ENCODE measurements at regions not wholly inside any gene's neighbourhood (a gene's known extent, or its start where the extent isn't known, plus 50 kb on each side); places are given as distances from the start of the nearest gene placed in this dataset.

- TF ChIP-seq SP1 (IDR thresholded peaks at IDR 0.05; ENCODE audit: low read depth) = no peak
- TF ChIP-seq, protein P1, sequence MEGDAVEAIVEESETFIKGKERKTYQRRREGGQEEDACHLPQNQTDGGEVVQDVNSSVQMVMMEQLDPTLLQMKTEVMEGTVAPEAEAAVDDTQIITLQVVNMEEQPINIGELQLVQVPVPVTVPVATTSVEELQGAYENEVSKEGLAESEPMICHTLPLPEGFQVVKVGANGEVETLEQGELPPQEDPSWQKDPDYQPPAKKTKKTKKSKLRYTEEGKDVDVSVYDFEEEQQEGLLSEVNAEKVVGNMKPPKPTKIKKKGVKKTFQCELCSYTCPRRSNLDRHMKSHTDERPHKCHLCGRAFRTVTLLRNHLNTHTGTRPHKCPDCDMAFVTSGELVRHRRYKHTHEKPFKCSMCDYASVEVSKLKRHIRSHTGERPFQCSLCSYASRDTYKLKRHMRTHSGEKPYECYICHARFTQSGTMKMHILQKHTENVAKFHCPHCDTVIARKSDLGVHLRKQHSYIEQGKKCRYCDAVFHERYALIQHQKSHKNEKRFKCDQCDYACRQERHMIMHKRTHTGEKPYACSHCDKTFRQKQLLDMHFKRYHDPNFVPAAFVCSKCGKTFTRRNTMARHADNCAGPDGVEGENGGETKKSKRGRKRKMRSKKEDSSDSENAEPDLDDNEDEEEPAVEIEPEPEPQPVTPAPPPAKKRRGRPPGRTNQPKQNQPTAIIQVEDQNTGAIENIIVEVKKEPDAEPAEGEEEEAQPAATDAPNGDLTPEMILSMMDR (IDR thresholded peaks at IDR 0.05 in 2 of 3, conservative IDR thresholded peaks at IDR 0.05 in 1 of 3; ENCODE audit: borderline replicate concordance in 1 of 3, insufficient read depth in 1 of 3, low read depth in 2 of 3, low read length in 2 of 3) = no peak
- TF ChIP-seq POLR2AphosphoS5 (IDR thresholded peaks at IDR 0.05; ENCODE audit: low read depth, low read length) = no peak
- TF ChIP-seq REST (IDR thresholded peaks at IDR 0.05; ENCODE audit: low read depth) = no peak
These were observed 472.7 kb downstream of the NPHP4 start for GRCh38 chr1:5519366-5520135.

Measured in HCT116 (cell line).